OCI-LY7 (cell line): ENCODE measurements at regions not wholly inside any gene's neighbourhood (a gene's known extent, or its start where the extent isn't known, plus 50 kb on each side); places are given as distances from the start of the nearest gene placed in this dataset.

Source experiments
- BruUV-seq: library from RNA; stranded (reverse); fragments of 400-500 nt; replicated peaks from 2 replicates; lab custom pipeline; 2021; lab: Mats Ljungman, UMichigan
- CTCF ChIA-PET: fragments of 300-600 bp; sonication (Branson Sonifier 250); formaldehyde crosslinking; loops from one replicate; lab custom pipeline; 2022; ENCODE audit warnings: antibody characterized with exemption; ENCODE audit not compliant: unreplicated experiment; lab: Charles Lee
- POLR2A ChIA-PET: fragments of 300-600 bp; sonication (Branson Sonifier 250); formaldehyde crosslinking; loops from one replicate; lab custom pipeline; 2022; ENCODE audit warnings: antibody characterized with exemption; lab: Charles Lee
- DNase-seq: peaks from one replicate; pipeline ENCODE4 v3.0.0-alpha.2; 2015; ENCODE audit warnings: low spot score
- H2AFZ ChIP-seq: fragments of 200-600 bp; sonication (generic), shearing (Covaris generic); 2 replicates; pipeline ENCODE4 v1.6.1; 2014; ENCODE audit warnings: mild to moderate bottlenecking, antibody characterized with exemption, low read length, moderate library complexity
- H3K27ac ChIP-seq: fragments of 200-600 bp; sonication (generic); 2 replicates; pipeline ENCODE4 v1.5.1; 2014; ENCODE audit warnings: mixed run types, low read depth, mild to moderate bottlenecking, moderate library complexity, low read length, inconsistent platforms; ENCODE audit not compliant: poor library complexity, severe bottlenecking
- H3K36me3 ChIP-seq: fragments of 200-600 bp; sonication (generic); 2 replicates; pipeline ENCODE4 v1.6.1; 2014; ENCODE audit warnings: mild to moderate bottlenecking, antibody characterized with exemption, low read length, moderate library complexity, mixed read lengths; ENCODE audit not compliant: insufficient read depth
- H3K4me1 ChIP-seq: fragments of 200-600 bp; sonication (generic); 2 replicates; pipeline ENCODE4 v1.5.1; 2014; ENCODE audit warnings: mild to moderate bottlenecking, low read length; ENCODE audit not compliant: insufficient read depth, poor library complexity, severe bottlenecking
- H3K4me2 ChIP-seq: fragments of 200-600 bp; sonication (generic); 2 replicates; pipeline ENCODE4 v1.6.1; 2014; ENCODE audit warnings: mild to moderate bottlenecking, low read length
- H3K4me3 ChIP-seq: fragments of 200-600 bp; sonication (generic); 2 replicates; pipeline ENCODE4 v1.5.1; 2014; ENCODE audit warnings: mild to moderate bottlenecking, low read depth, low read length; ENCODE audit not compliant: poor library complexity, severe bottlenecking
- H3K79me2 ChIP-seq: fragments of 200-600 bp; sonication (generic); 2 replicates; pipeline ENCODE4 v1.6.1; 2016; ENCODE audit warnings: low read depth, mild to moderate bottlenecking, low read length, moderate library complexity, mixed read lengths; ENCODE audit not compliant: insufficient read depth
- H3K9me2 ChIP-seq: fragments of 200-600 bp; sonication (generic); 2 replicates; pipeline ENCODE4 v1.6.1; 2016; ENCODE audit warnings: mild to moderate bottlenecking, low read length, mixed read lengths; ENCODE audit not compliant: insufficient read depth
- H3K9me3 ChIP-seq: fragments of 200-600 bp; sonication (generic); 2 replicates; pipeline ENCODE4 v1.6.1; 2014; ENCODE audit warnings: mild to moderate bottlenecking, mixed run types, low read length, mixed read lengths
- H4K20me1 ChIP-seq: fragments of 200-600 bp; sonication (generic); 2 replicates; pipeline ENCODE4 v1.6.1; 2014; ENCODE audit warnings: mild to moderate bottlenecking, antibody characterized with exemption, low read length, moderate library complexity, mixed read lengths; ENCODE audit not compliant: insufficient read depth
- EZH2phosphoT487 ChIP-seq: fragments of 200-600 bp; sonication (generic); IDR thresholded peaks from 2 replicates; pipeline ENCODE4 v1.6.1; 2018; ENCODE audit warnings: low read depth, borderline replicate concordance, mild to moderate bottlenecking, mixed run types, antibody characterized with exemption, low read length, moderate library complexity, mixed read lengths
- intact Hi-C: fragments of 100-400 bp; cut with micrococcal nuclease; formaldehyde crosslinking; loops from one replicate; pipeline ENCODE4 v1.10.0; 2022; ENCODE audit not compliant: unreplicated experiment
- TF ChIP-seq, protein P1 (sequence below): fragments of 200-600 bp; sonication (generic); conservative IDR thresholded peaks from 2 replicates; pipeline ENCODE4 v1.5.1; 2014; ENCODE audit warnings: mild to moderate bottlenecking, antibody characterized with exemption, low read length, moderate library complexity, mixed read lengths

DNA sequence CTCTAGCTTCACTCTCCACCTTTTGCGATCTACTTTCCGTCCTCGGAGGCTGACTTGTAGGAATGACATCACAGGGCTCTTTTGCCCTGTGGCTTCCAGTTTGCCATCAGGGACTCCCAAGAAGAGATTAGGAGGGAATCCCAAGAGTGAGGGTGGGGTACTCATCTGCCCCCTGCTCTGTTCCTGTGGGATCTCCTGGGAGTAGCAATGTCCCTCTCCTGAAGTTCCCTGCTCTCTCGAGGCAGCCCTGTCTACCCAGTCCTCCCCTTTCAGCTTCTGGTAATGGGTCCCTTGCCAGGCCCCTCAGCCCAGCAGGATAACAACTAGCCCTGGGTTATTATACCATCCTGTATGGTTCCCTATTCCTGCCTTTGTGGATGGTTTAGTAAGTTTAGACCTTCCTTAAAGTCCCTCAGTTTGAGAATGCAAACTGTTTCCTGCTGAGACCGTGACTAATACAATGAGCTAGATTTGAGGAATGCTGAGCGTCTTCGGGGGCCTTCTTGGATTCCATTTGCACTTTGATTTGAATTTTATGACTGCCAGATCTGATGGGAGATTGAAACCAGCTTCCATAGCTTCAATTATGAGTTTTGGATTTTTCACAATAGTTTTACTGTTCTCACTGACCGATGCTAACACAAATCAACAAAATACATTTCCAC, 73.7 kb upstream of the IPO5 start:
- no peak for TF ChIP-seq EZH2phosphoT487
- TF ChIP-seq, protein P1, sequence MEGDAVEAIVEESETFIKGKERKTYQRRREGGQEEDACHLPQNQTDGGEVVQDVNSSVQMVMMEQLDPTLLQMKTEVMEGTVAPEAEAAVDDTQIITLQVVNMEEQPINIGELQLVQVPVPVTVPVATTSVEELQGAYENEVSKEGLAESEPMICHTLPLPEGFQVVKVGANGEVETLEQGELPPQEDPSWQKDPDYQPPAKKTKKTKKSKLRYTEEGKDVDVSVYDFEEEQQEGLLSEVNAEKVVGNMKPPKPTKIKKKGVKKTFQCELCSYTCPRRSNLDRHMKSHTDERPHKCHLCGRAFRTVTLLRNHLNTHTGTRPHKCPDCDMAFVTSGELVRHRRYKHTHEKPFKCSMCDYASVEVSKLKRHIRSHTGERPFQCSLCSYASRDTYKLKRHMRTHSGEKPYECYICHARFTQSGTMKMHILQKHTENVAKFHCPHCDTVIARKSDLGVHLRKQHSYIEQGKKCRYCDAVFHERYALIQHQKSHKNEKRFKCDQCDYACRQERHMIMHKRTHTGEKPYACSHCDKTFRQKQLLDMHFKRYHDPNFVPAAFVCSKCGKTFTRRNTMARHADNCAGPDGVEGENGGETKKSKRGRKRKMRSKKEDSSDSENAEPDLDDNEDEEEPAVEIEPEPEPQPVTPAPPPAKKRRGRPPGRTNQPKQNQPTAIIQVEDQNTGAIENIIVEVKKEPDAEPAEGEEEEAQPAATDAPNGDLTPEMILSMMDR, result no peak
- Histone ChIP-seq H3K79me2 (no peaks in the 10 kb centered on the region), H3K27ac (no peak overlapping the region), H3K9me2 (no peaks in the 10 kb centered on the region), H3K4me1 (no peaks in the 10 kb centered on the region), H2AFZ (no peak overlapping the region), H3K4me2 (no peak overlapping the region), H3K36me3 (no peaks in the 10 kb centered on the region), H3K9me3 (no peaks in the 10 kb centered on the region), H4K20me1 (no peaks in the 10 kb centered on the region), H3K4me3 (no peak overlapping the region)
- intact Hi-C loops, result no loop called here
- CTCF ChIA-PET, result no interaction called here
- POLR2A ChIA-PET, result no interaction called here
- DNase-seq, result no peak
- no TSS peak for BruUV-seq

DNA sequence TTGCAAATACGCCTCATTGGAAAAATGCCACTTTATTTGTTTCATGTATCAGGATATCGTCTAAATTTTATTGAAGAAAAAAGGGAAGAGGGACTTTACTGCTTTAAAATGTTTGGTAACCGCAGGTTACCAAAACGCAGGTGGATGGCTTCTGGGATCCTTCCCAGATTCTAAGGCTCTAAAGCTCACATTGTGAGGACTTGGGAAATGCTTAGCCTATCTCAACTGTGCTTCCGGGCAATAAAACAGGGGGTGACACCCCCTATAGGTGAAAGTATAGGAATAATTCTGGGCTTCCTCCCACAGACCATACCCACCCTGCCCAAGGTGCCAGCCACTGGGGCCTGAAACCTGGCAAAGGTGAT, 73.2 kb upstream of the IPO5 start:
- Histone ChIP-seq H3K4me2 (no peak overlapping the region), H3K36me3 (no peaks in the 10 kb centered on the region), H3K79me2 (no peaks in the 10 kb centered on the region), H2AFZ (no peak overlapping the region), H3K27ac (no peak overlapping the region), H3K4me1 (no peaks in the 10 kb centered on the region), H3K9me3 (no peaks in the 10 kb centered on the region), H3K9me2 (no peaks in the 10 kb centered on the region), H4K20me1 (no peaks in the 10 kb centered on the region), H3K4me3 (no peak overlapping the region)
- CTCF ChIA-PET, result no interaction called here
- BruUV-seq, result no TSS peak
- TF ChIP-seq, protein P1, result no peak
- no peak for TF ChIP-seq EZH2phosphoT487
- intact Hi-C loops, result no loop called here
- POLR2A ChIA-PET, result no interaction called here
- no peak for DNase-seq

DNA sequence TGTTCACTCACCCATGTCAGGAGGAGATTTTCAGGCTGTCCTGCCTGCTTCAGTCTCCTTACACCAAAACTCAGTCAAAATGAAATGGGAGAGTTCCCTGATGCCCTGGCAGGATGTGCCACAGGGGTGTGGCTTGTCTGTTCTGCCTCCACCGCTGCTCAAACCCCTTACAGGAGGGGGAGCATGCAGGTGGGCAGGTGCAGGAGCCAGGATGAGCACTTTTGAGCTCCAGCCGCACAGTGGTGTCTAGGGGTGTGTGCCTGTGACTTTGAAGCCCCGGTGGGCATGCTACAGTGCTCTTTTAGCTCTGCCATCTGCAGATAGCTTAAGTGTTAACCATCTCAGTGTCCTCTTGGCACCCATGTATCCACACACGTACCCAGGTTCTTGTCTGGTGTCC, 71.9 kb upstream of the IPO5 start:
- ChIA-PET CTCF (no interaction called here), POLR2A (no interaction called here)
- H3K36me3 ChIP-seq, result no peaks in the 10 kb centered on the region
- DNase-seq, result no peak
- no peaks in the 10 kb centered on the region for H3K9me2 ChIP-seq
- H3K4me1 ChIP-seq, result no peaks in the 10 kb centered on the region
- no peaks in the 10 kb centered on the region for H4K20me1 ChIP-seq
- H2AFZ ChIP-seq, result no peak overlapping the region
- no peak overlapping the region for H3K27ac ChIP-seq
- TF ChIP-seq, protein P1, result no peak
- TF ChIP-seq EZH2phosphoT487, result no peak
- H3K4me2 ChIP-seq, result no peak overlapping the region
- no peak overlapping the region for H3K4me3 ChIP-seq
- no TSS peak for BruUV-seq
- H3K9me3 ChIP-seq, result no peaks in the 10 kb centered on the region
- H3K79me2 ChIP-seq, result no peaks in the 10 kb centered on the region
- intact Hi-C loops, result no loop called here
